HCT116 (cell line): ENCODE measurements at regions not wholly inside any gene's neighbourhood (a gene's known extent, or its start where the extent isn't known, plus 50 kb on each side); places are given as distances from the start of the nearest gene placed in this dataset.

ENCODE experiments used
- ATAC-seq: fragments of 200-7000 bp; cut with Tn5 transposase; 2 replicates; pipeline ENCODE4 v1.9.1; 2020; ENCODE audit warnings: mild to moderate bottlenecking, moderate library complexity
- BruUV-seq: library from RNA; stranded (reverse); fragments of 400-500 nt; replicated peaks from 2 replicates; lab custom pipeline; 2021; lab: Mats Ljungman, UMichigan
- CTCF ChIA-PET: fragments of 300-600 bp; sonication (Branson Sonifier 250); formaldehyde crosslinking; loops from one replicate; lab custom pipeline; 2021; ENCODE audit warnings: antibody characterized with exemption; lab: Charles Lee
- POLR2A ChIA-PET: fragments of 300-600, 350-600 bp; sonication (Branson Sonifier 250); formaldehyde crosslinking; loops from one replicate; lab custom pipeline; 2021; ENCODE audit warnings: antibody characterized with exemption; lab: Charles Lee
- RAD21 ChIA-PET, 2 experiments: fragments of 300-600 bp; sonication (Branson Sonifier 250); formaldehyde crosslinking; loops; one replicate each; lab custom pipeline; 2023; ENCODE audit warnings: low total read pairs in 2 of 2; ENCODE audit not compliant: uncharacterized antibody in 2 of 2, unreplicated experiment in 2 of 2, low non-redundant PET in 1 of 2; lab: Charles Lee
- DNase-seq: peaks from one replicate; pipeline ENCODE4 v3.0.0-alpha.2; 2010; ENCODE audit warnings: low read depth, low spot score
- H2AFZ ChIP-seq: fragments of 200-600 bp; shearing (Covaris generic), sonication (generic); 2 replicates; pipeline ENCODE4 v1.6.1; 2017; ENCODE audit warnings: low read depth, mixed run types, mixed read lengths, antibody characterized with exemption, low read length; ENCODE audit not compliant: poor library complexity, severe bottlenecking
- H3K27ac ChIP-seq: 2 replicates; pipeline ENCODE4 v1.5.1; 2012; ENCODE audit warnings: low read depth, low read length
- H3K27me3 ChIP-seq: fragments of 200-600 bp; sonication (generic); 2 replicates; pipeline ENCODE4 v1.6.1; 2016; ENCODE audit warnings: mixed run types, low read length, mixed read lengths; ENCODE audit not compliant: insufficient read depth
- H3K36me3 ChIP-seq, 2 experiments: fragments of 200-500 bp in 1 of 2; fragments of 200-600 bp in 1 of 2; sonication (Bioruptor generic) in 1 of 2; sonication (generic) in 1 of 2; 2 replicates each; pipeline versions ENCODE4 v1.5.1 to v1.6.1; 2014 to 2016; ENCODE audit warnings: low read length in 2 of 2, inconsistent platforms in 1 of 2, mixed read lengths in 1 of 2, mixed run types in 1 of 2; ENCODE audit not compliant: insufficient read depth in 2 of 2, control insufficient read depth in 1 of 2
- H3K4me1 ChIP-seq, 2 experiments: fragments of 200-600 bp in 1 of 2; sonication (generic) in 1 of 2; 2 replicates each; pipeline versions ENCODE4 v1.5.1 to v1.6.1; 2012 to 2017; ENCODE audit warnings: low read length in 2 of 2, inconsistent platforms in 1 of 2, mild to moderate bottlenecking in 1 of 2, mixed read lengths in 1 of 2, mixed run types in 1 of 2, moderate library complexity in 1 of 2; ENCODE audit not compliant: insufficient read depth in 2 of 2, control insufficient read depth in 1 of 2
- H3K4me2 ChIP-seq: fragments of 200-600 bp; sonication (generic); 2 replicates; pipeline ENCODE4 v1.6.1; 2017; ENCODE audit warnings: mixed run types, low read length, mixed read lengths
- H3K4me3 ChIP-seq, 2 experiments: fragments of 200-600 bp in 1 of 2; sonication (generic) in 1 of 2; replicated peaks in 1 of 2; 2 replicates each; pipeline ENCODE4 v1.5.1; 2011 to 2016; ENCODE audit warnings: low read length in 2 of 2, control low read depth in 1 of 2, low read depth in 1 of 2, mild to moderate bottlenecking in 1 of 2, mixed read lengths in 1 of 2, mixed run types in 1 of 2
- H3K79me2 ChIP-seq: fragments of 200-600 bp; sonication (generic); 2 replicates; pipeline ENCODE4 v1.6.1; 2017; ENCODE audit warnings: mild to moderate bottlenecking, mixed run types, low read length, moderate library complexity, mixed read lengths; ENCODE audit not compliant: insufficient read depth
- H3K9ac ChIP-seq: fragments of 200-600 bp; sonication (generic); 2 replicates; pipeline ENCODE4 v1.6.1; 2016; ENCODE audit warnings: low read length, mixed read lengths
- H3K9me2 ChIP-seq: fragments of 200-600 bp; sonication (generic), shearing (Covaris generic); 2 replicates; pipeline ENCODE4 v1.6.1; 2017; ENCODE audit warnings: mixed run types, mild to moderate bottlenecking, moderate library complexity; ENCODE audit not compliant: insufficient read depth
- H3K9me3 ChIP-seq, 2 experiments: fragments of 200-500 bp in 1 of 2; fragments of 200-600 bp in 1 of 2; sonication (Bioruptor generic) in 1 of 2; sonication (generic) in 1 of 2; 2 replicates each; pipeline ENCODE4 v1.6.1; 2014 to 2017; ENCODE audit warnings: low read length in 2 of 2, mixed read lengths in 2 of 2, inconsistent platforms in 1 of 2, low read depth in 1 of 2, mild to moderate bottlenecking in 1 of 2, mixed run types in 1 of 2, moderate library complexity in 1 of 2; ENCODE audit not compliant: control insufficient read depth in 1 of 2, insufficient read depth in 1 of 2
- H4K20me1 ChIP-seq: fragments of 200-600 bp; sonication (generic), shearing (Covaris generic); 2 replicates; pipeline ENCODE4 v1.6.1; 2017; ENCODE audit warnings: mixed run types, mild to moderate bottlenecking, moderate library complexity; ENCODE audit not compliant: insufficient read depth
- CBX3 ChIP-seq: IDR thresholded peaks from 2 replicates; pipeline ENCODE4 v1.6.1; 2012; ENCODE audit warnings: low read depth
- CEBPB ChIP-seq: IDR thresholded peaks from 2 replicates; pipeline ENCODE4 v1.6.1; 2012; ENCODE audit warnings: low read depth
- EZH2phosphoT487 ChIP-seq: fragments of 200-600 bp; IDR thresholded peaks from 2 replicates; pipeline ENCODE4 v1.6.1; 2018; ENCODE audit warnings: antibody characterized with exemption, borderline replicate concordance
- FOSL1 ChIP-seq: IDR thresholded peaks from 2 replicates; pipeline ENCODE4 v1.6.1; 2012; ENCODE audit warnings: low read depth
- RAD21 ChIP-seq: IDR thresholded peaks from 2 replicates; pipeline ENCODE4 v1.6.1; 2012; ENCODE audit warnings: low read depth, mild to moderate bottlenecking
- SP1 ChIP-seq: IDR thresholded peaks from 2 replicates; pipeline ENCODE4 v1.6.1; 2012; ENCODE audit warnings: low read depth
- TCF7L2 ChIP-seq: IDR thresholded peaks from 2 replicates; pipeline ENCODE4 v1.7.0; 2011; ENCODE audit warnings: borderline replicate concordance, inconsistent platforms; ENCODE audit not compliant: insufficient read depth, insufficient read length; ENCODE audit errors: extremely low read depth
- YY1 ChIP-seq: IDR thresholded peaks from 2 replicates; pipeline ENCODE4 v1.6.1; 2011; ENCODE audit warnings: low read length, low read depth, moderate library complexity, mild to moderate bottlenecking; ENCODE audit not compliant: insufficient replicate concordance; ENCODE audit errors: extremely low read depth
- ZBTB33 ChIP-seq: IDR thresholded peaks from 2 replicates; pipeline ENCODE4 v1.6.1; 2011; ENCODE audit warnings: mild to moderate bottlenecking, low read length, moderate library complexity; ENCODE audit not compliant: insufficient replicate concordance; ENCODE audit errors: extremely low read depth
- intact Hi-C: fragments of 100-400 bp; cut with micrococcal nuclease; formaldehyde crosslinking; loops from 2 replicates; pipeline ENCODE4 v1.10.0; 2022
- TF ChIP-seq, protein P1 (sequence below): IDR thresholded peaks from 2 replicates; pipeline ENCODE4 v1.6.1; 2012; ENCODE audit warnings: low read depth
- TF ChIP-seq, protein P2 (sequence below), 3 experiments: fragments of 200-600 bp in 1 of 3; sonication (generic) in 1 of 3; IDR thresholded peaks in 2 of 3; conservative IDR thresholded peaks in 1 of 3; 2 replicates each; pipeline ENCODE4 v1.5.1; 2012 to 2017; ENCODE audit warnings: low read depth in 2 of 3, low read length in 2 of 3, antibody characterized with exemption in 1 of 3, borderline replicate concordance in 1 of 3, control low read depth in 1 of 3, mild to moderate bottlenecking in 1 of 3, mixed read lengths in 1 of 3, mixed run types in 1 of 3, moderate library complexity in 1 of 3; ENCODE audit not compliant: insufficient read depth in 1 of 3

DNA sequence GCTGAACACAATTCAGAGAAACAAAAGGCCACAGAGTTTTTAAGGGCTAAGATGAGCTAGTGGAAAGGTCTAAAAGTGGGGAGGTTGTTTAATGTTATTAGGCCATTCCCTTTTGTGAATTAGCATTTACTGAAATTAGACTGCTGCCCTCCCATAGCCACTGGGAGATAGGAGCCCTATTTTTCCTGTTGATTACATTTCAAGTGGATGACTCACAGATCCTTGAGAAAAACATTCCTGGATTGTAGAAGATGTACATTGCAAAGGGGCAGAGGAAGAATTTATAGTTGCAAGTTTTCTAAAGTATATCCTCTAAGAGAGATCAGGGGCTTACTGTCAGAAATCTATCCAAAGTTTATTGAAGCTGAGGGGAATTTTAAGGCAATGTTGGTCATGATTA lies 367.1 kb upstream of the IZUMO3 start:
- RAD21 ChIA-PET = no interaction called here
- CTCF ChIA-PET = no interaction called here
- intact Hi-C loops = no loop called here
- Histone ChIP-seq H3K4me1 (no peaks in the 10 kb centered on the region), H3K4me3 (no peak overlapping the region), H3K27me3 (no peaks in the 10 kb centered on the region), H3K36me3 (no peaks in the 10 kb centered on the region), H3K27ac (no peak overlapping the region), H3K9me3 (peaks cover 7 to 21% of the 10 kb centered on the region in 2 experiments; a peak in 3 of 4 replicates), H3K79me2 (no peaks in the 10 kb centered on the region), H2AFZ (no peak overlapping the region), H3K9ac (no peak overlapping the region), H3K4me2 (no peak overlapping the region), H3K9me2 (no peaks in the 10 kb centered on the region), H4K20me1 (no peaks in the 10 kb centered on the region; the same call in 1 of the 2 replicates)
- BruUV-seq = no TSS peak
- TF ChIP-seq TCF7L2 (no peak), EZH2phosphoT487 (no peak), FOSL1 (no peak), CBX3 (no peak), CEBPB (no peak), RAD21 (no peak), YY1 (no peak), SP1 (no peak), ZBTB33 (no peak)
- TF ChIP-seq, protein P1, sequence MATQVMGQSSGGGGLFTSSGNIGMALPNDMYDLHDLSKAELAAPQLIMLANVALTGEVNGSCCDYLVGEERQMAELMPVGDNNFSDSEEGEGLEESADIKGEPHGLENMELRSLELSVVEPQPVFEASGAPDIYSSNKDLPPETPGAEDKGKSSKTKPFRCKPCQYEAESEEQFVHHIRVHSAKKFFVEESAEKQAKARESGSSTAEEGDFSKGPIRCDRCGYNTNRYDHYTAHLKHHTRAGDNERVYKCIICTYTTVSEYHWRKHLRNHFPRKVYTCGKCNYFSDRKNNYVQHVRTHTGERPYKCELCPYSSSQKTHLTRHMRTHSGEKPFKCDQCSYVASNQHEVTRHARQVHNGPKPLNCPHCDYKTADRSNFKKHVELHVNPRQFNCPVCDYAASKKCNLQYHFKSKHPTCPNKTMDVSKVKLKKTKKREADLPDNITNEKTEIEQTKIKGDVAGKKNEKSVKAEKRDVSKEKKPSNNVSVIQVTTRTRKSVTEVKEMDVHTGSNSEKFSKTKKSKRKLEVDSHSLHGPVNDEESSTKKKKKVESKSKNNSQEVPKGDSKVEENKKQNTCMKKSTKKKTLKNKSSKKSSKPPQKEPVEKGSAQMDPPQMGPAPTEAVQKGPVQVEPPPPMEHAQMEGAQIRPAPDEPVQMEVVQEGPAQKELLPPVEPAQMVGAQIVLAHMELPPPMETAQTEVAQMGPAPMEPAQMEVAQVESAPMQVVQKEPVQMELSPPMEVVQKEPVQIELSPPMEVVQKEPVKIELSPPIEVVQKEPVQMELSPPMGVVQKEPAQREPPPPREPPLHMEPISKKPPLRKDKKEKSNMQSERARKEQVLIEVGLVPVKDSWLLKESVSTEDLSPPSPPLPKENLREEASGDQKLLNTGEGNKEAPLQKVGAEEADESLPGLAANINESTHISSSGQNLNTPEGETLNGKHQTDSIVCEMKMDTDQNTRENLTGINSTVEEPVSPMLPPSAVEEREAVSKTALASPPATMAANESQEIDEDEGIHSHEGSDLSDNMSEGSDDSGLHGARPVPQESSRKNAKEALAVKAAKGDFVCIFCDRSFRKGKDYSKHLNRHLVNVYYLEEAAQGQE = no peak
- TF ChIP-seq, protein P2, sequence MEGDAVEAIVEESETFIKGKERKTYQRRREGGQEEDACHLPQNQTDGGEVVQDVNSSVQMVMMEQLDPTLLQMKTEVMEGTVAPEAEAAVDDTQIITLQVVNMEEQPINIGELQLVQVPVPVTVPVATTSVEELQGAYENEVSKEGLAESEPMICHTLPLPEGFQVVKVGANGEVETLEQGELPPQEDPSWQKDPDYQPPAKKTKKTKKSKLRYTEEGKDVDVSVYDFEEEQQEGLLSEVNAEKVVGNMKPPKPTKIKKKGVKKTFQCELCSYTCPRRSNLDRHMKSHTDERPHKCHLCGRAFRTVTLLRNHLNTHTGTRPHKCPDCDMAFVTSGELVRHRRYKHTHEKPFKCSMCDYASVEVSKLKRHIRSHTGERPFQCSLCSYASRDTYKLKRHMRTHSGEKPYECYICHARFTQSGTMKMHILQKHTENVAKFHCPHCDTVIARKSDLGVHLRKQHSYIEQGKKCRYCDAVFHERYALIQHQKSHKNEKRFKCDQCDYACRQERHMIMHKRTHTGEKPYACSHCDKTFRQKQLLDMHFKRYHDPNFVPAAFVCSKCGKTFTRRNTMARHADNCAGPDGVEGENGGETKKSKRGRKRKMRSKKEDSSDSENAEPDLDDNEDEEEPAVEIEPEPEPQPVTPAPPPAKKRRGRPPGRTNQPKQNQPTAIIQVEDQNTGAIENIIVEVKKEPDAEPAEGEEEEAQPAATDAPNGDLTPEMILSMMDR (IDR thresholded peaks at IDR 0.05 in 2 of 3, conservative IDR thresholded peaks at IDR 0.05 in 1 of 3; ENCODE audit: borderline replicate concordance in 1 of 3, insufficient read depth in 1 of 3, low read depth in 2 of 3, low read length in 2 of 3) = no peak
- DNase-seq (no peak), ATAC-seq (no peak)
- POLR2A ChIA-PET = no interaction called here
